GM18505 (cell line): ENCODE measurements at regions not wholly inside any gene's neighbourhood (a gene's known extent, or its start where the extent isn't known, plus 50 kb on each side); places are given as distances from the start of the nearest gene placed in this dataset.

ENCODE experiments used
- ATAC-seq: cut with Tn5 transposase; IDR thresholded peaks from one replicate; pipeline ENCODE4 v1.9.1; 2021; ENCODE audit not compliant: unreplicated experiment
- POLR2A ChIP-seq: IDR thresholded peaks from 4 replicates; pipeline ENCODE4 v1.6.1; 2011; ENCODE audit warnings: borderline replicate concordance; ENCODE audit not compliant: insufficient read depth, insufficient read length; ENCODE audit errors: extremely low read depth

GRCh38 chr5:67268231-67269021, 71.8 kb upstream of the CD180 start:
- no peak for TF ChIP-seq POLR2A
- no peak for ATAC-seq

- no peak for ATAC-seq
- TF ChIP-seq POLR2A: no peak
Measured at GRCh38 chr5:67267512-67268216, 71.1 kb upstream of the CD180 start.

- ATAC-seq: no peak
- TF ChIP-seq POLR2A: no peak
Measured at GRCh38 chr5:67266654-67267350, 70.2 kb upstream of the CD180 start.

GRCh38 chr5:67265951-67266350, 69.4 kb upstream of the CD180 start:
- no peak for ATAC-seq
- no peak for TF ChIP-seq POLR2A

- TF ChIP-seq POLR2A: no peak
- ATAC-seq: no peak
Measured at GRCh38 chr5:67263656-67264408, 67.2 kb upstream of the CD180 start.

GRCh38 chr5:67262956-67263355, 66.4 kb upstream of the CD180 start:
- TF ChIP-seq POLR2A: no peak
- no peak for ATAC-seq

- TF ChIP-seq POLR2A: no peak
- no peak for ATAC-seq
Measured at GRCh38 chr5:67262206-67262605, 65.6 kb upstream of the CD180 start.

- no peak for ATAC-seq
- no peak for TF ChIP-seq POLR2A
Measured at GRCh38 chr5:67259548-67260215, 63.1 kb upstream of the CD180 start.

GRCh38 chr5:67257500-67257899, 60.9 kb upstream of the CD180 start:
- TF ChIP-seq POLR2A: no peak
- ATAC-seq: no peak

- ATAC-seq: no peak
- TF ChIP-seq POLR2A: no peak
Measured at GRCh38 chr5:67257077-67257476, 60.5 kb upstream of the CD180 start.

GRCh38 chr5:67255881-67256280, 59.3 kb upstream of the CD180 start:
- TF ChIP-seq POLR2A: no peak
- no peak for ATAC-seq

- TF ChIP-seq POLR2A: no peak
- ATAC-seq: no peak
Measured at GRCh38 chr5:67253911-67254310, 57.3 kb upstream of the CD180 start.

GRCh38 chr5:67249590-67249895, 52.9 kb upstream of the CD180 start:
- ATAC-seq: no peak
- no peak for TF ChIP-seq POLR2A
